Spleen (tissue), 7 donors: ENCODE measurements at regions not wholly inside any gene's neighbourhood (a gene's known extent, or its start where the extent isn't known, plus 50 kb on each side); places are given as distances from the start of the nearest gene placed in this dataset.

Source experiments
- CTCF ChIP-seq, 11 experiments: fragments of 200-600 bp in 7 of 11; fragments of 450-650 bp in 4 of 11; sonication (generic) in 4 of 11; IDR thresholded peaks in 8 of 11; conservative IDR thresholded peaks in 3 of 11; 1 replicate in 7 of 11; 2 replicates in 4 of 11; pipeline versions ENCODE4 v1.4.0 to v1.8.0; 2016 to 2021; ENCODE audit warnings: antibody characterized with exemption in 11 of 11, inconsistent platforms in 4 of 11, mild to moderate bottlenecking in 1 of 11
- POLR2AphosphoS5 ChIP-seq, 3 donors: sonication (generic); formaldehyde crosslinking; IDR thresholded peaks; one replicate each; pipeline ENCODE4 v1.5.1; 2017; ENCODE audit warnings: antibody characterized with exemption in 3 of 3
- donor health status: DM: no; HTN: no; CAD: no; lungs with moderate emphysema.
- donor health status: DM: no; HTN: no; CAD: no.
- donor health status: DM: no; HTN: no; CAD: no.

GRCh38 chr5:54620141-54620933 lies 102.8 kb downstream of the SNX18 start:
- TF ChIP-seq CTCF (IDR thresholded peaks at IDR 0.05 in 8 of 11, conservative IDR thresholded peaks at IDR 0.05 in 3 of 11) (no peak), POLR2AphosphoS5 (IDR thresholded peaks at IDR 0.05) (no peak)
